Spleen (tissue), 7 donors: ENCODE measurements at regions not wholly inside any gene's neighbourhood (a gene's known extent, or its start where the extent isn't known, plus 50 kb on each side); places are given as distances from the start of the nearest gene placed in this dataset.

Experiments used
- CTCF ChIP-seq, 11 experiments: fragments of 200-600 bp in 7 of 11; fragments of 450-650 bp in 4 of 11; sonication (generic) in 4 of 11; IDR thresholded peaks in 8 of 11; conservative IDR thresholded peaks in 3 of 11; 1 replicate in 7 of 11; 2 replicates in 4 of 11; pipeline versions ENCODE4 v1.4.0 to v1.8.0; 2016 to 2021; ENCODE audit warnings: antibody characterized with exemption in 11 of 11, inconsistent platforms in 4 of 11, mild to moderate bottlenecking in 1 of 11
- POLR2A ChIP-seq, 3 donors: fragments of 450-650 bp; IDR thresholded peaks; one replicate each; pipeline ENCODE4 v1.5.1; 2017; ENCODE audit warnings: antibody characterized with exemption in 3 of 3, mild to moderate bottlenecking in 1 of 3
- donor health status: DM: no; HTN: no; CAD: no; lungs with moderate emphysema.
- donor health status: DM: no; HTN: no; CAD: no.
- donor health status: DM: no; HTN: no; CAD: no.

DNA sequence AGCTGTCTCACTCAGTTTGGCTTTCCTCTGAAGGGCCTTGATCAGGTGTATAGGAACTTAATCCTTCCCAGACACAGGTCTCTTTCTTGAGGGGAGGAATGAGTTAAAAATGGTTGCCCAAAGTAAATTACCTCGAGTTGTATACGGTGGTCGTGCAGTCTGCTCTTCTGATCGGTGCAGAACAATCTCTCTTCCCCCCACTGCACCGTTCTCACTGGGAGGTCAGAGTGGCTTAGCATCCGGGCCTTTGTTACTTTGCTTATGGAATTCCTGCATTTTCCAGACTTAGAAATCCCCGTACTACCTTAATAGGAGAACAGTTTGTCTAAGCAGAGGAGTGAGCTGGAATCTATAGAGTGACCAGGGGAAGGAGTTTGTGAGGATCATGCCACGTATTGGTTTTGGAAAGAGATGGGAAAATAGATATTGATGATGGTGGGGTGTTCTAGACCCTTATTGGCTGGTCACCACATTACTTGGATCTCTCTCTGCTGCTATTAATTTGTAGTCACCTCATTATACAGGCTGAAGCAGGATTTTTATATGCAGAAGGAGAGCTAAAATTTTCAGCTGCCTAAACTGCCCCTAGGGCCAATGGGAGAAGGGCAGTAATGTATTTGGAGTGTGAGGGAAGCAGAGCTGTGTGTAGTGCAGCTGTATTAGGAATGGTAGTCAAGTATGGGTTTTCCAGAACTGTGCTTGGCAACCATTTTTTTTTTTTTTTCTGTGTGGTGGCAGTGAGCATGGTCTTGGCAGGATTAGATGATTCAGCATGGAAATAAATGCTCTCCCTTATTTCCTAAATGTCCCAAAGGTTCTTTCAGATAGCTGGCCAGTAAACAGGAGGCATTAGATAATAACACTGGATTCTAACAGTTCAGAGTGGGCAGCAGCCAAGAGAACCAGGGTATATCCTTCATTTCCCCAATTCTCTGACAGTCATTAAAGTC lies 81.5 kb downstream of the NDUFS5 start:
- TF ChIP-seq CTCF (IDR thresholded peaks at IDR 0.05 in 8 of 11, conservative IDR thresholded peaks at IDR 0.05 in 3 of 11) (no peak), POLR2A (IDR thresholded peaks at IDR 0.05) (no peak)
